ENCODE measurements at regions not wholly inside any gene's neighbourhood (a gene's known extent, or its start where the extent isn't known, plus 50 kb on each side); places are given as distances from the start of the nearest gene placed in this dataset.
A peak's percentile ranks its signal among the peaks of the same experiment; 100 is the strongest.

DNA sequence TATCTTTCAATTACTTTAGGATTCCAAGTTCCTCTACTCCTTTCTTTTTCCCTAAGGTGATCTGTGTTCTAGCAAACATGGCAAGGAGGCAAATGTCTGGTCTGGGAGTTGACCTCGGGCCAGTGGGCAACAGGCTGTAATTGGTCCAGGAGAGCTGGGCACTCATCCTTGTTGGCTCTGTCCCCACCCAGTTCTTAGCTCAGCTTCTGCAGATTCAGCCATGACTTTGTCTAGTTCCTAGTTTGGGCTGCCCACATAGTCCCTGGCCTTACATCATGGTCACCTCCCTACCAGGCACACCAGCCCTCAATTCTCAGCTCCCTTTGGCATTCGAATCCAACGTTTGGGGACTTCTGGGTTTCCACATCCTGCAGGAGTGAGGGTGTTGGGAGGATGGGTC lies 92.1 kb upstream of the DAP start:
- no peak for DNase-seq (ENCODE audit: low read depth)

DNA sequence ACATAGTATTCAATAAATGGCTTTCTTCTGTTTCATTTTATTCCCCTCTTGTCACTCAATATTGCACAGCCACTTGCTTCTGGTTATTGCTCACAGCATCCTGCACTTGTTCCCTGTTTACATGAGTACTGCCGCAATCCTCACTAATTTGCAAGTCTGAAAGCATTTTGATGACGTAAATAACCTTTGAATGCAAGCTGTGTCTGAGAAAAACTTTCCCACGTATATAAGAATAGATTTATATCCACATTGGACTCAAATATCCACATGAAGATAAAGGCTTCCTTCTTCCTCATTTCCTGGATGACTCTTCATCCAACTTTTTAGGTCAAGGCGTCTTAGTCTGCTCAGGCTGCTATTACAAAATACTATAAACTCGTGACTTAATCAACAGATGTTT lies 88.2 kb upstream of the DAP start:
- DNase-seq (ENCODE audit: low read depth), result peak; percentile 83

DNA sequence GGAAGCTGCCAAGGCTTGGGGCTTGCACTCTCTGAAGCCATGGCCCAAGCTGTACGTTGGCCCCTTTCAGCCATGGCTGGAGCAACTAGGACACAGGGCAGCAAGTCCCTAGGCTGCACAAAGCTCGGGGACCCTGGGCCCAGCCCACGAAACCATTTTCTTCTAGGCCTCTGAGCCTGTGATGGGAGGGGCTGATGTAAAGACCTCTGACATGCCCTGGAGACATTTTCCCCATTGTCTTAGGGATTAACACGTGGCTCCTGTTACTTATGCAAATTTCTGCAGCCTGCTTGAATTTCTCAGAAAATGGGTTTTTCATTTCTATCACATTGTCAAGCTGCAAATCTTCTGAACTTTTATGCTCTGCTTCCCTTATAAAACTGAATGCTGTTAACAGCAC lies 83.0 kb upstream of the DAP start:
- no peak for DNase-seq (ENCODE audit: low read depth)

DNA sequence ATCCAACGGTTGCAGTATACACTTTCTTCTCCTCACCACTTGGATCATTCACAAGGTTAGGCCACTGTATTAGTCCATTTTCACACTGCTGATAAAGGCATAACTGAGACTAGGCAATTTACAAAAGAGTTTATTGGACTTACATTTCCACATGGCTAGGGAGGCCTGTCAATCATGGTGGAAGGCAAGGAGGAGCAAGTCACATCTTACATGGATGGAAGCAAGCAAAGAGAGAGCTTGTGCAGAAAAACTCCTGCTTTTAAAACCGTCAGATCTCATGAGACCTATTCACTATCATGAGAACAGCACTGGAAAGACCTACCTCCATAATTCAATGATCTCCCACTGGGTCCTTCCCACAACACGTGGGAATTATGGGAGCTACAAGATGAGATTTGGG lies 81.8 kb upstream of the DAP start:
- no peak for DNase-seq (ENCODE audit: low read depth)

DNA sequence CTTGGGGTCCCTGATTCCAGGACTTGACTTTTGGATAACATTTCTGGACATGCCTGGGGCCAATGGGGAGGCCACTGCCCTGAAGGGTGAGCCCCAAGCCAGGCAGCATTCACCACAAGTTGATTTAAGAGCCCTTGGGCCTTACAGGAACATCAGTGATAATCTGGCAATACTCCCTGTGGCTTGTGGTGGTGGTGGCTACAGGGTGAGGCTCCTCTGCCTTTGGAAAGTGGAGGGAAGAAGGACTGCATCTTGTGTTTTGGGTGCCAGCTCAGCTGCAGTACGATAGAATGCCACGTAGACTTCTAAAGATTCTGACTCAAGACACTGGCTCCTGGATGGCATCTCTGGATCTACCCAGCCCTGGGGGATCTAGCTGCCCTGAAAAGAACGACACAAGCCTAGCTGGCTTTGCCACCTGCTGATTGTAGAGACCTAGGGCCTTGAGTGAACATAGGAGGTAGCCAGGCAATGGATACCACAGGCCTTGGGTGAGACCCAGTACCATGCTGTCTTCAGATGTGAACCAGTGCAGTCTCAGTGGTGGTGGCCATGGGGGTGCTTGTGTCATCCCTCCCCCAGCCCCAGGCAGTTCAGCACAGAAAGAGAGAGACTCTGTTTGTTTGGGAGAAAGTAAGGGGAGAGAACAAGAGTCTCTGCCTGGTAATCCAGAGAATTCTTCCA lies 79.0 kb upstream of the DAP start:
- no peak for DNase-seq (ENCODE audit: low read depth)

DNA sequence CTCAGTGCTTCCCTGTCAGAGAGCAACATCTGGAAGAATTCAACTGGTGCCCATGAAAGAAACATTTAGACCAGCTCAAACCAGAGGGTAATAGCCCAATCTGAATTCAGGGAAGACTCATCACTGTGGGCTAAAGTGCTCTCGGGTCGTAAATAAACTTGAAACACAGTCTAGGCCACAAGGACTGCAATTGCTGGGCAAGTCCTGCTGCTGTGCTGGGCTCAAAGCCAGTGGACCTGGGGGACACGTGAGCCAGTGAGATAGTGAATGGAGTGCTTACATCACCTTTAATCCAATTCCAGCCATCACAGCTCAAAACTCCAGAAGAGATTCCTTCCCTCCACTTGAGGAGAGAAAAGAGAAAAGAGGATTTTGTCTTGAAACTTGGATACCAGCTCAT lies 78.1 kb upstream of the DAP start:
- no peak for DNase-seq (ENCODE audit: low read depth)

DNA sequence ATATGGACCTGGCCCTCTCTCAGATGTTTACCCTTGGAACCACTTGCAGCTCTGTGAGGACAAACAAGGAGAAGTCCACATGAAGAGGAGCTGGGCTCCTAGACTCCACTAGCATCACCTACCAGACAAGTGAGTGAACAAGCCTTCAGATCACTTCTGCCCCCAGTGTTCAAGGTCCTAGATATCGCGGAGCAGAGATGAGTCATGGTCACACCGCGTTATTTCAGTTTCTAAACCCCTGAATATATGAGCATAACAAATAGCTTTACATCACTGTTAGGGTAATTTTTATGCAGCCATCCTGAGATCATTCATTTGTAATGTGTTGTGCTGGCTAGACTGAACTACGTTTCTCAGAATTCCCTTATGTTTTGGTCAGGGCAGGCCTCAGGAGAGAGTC lies 77.0 kb upstream of the DAP start:
- peak; percentile 41 for DNase-seq (ENCODE audit: low read depth)

DNA sequence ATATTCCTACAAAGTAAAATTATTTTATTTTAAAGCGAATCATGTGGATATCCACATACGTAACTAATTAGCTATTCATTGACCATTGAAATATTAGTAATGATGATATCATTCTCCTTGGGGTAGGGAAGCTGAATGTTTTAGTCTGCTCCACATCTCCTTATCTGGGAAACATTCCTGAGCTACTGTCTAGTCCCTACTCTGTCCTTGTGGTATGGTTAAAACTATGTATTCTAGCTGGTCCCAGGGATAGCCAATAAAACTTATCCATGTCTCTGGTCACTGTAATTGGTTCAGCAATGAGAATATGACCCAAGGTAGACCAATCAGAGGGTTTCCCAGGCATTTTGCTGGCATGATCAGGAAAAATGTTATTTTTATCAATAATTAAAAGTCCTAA lies 76.0 kb upstream of the DAP start:
- DNase-seq (ENCODE audit: low read depth), result no peak

DNA sequence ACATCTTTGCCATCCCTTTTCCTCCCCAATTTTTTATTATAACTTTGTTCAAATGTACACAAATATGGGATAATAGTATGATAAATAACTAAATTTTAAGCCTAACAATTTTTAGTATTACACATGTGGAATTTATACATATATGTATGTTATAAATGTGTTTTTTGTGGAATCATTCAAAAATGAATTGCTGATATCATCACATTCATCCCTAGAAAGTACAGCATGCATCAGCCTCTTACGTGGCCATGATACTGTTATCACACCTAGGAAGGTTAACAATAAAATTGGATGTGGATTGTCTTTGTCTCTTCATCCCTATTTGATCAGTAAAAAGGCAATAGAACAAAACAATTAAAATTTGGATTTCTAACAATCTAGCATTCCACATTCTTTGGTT lies 73.7 kb upstream of the DAP start:
- no peak for DNase-seq (ENCODE audit: low read depth)

DNA sequence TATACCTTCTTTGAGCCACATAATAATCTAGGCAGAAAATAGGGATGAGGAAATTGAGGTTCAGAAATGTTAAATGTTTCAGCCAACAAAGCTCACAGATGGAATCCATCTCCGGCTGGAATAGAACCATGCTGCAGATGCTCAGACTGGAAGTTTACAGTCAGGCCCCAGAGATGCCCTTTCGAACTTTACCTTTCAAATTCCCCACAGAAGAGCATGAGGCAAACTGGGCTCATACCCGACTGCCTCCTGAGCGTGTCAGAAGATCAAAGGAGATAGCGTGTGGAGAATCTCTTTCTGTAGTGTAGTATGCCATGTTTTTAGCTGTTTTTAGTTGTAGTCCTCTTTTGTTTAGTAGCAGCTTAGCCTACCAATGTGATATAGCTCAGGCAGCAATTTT lies 72.0 kb upstream of the DAP start:
- DNase-seq (ENCODE audit: low read depth), result no peak

DNA sequence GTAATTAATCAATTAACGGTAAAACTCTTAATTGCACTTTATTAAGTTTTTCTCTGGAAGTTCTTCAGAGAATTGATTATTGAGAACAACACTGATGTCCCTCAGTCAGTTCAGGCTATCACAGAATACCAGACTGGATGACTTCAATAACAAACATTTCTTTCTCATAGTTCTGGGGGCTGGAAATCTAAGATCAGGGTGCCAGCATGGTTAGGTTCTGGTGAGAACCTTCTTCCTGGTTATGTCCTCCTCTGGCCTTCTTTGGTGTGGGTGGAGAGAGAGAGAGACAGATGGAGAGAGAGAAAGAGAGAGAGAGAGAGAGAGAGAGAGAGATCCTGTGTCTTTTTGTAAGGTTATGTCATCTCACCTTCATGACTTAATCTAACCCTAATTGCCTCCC lies 71.4 kb upstream of the DAP start:
- DNase-seq (ENCODE audit: low read depth), result no peak

DNA sequence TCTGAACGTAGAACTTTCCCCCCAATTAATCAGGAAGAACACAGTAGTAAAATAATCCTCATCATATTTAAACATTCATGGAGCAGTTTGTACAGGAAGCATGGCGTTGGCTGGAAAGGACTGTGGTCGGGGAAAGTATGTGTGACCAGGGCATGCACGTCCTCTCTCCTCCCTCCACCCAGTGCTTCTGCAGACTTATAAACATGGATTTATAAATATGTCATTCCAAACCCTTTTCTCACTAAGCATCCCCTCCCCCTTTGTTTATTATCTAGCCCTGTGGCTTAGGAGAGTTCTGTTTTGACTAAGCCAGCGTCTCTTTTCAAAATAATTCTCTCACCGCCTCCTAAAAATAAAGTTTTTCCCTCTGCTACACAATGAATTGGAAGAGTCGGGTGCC lies 70.4 kb upstream of the DAP start:
- peak; percentile 26 for DNase-seq (ENCODE audit: low read depth)

DNA sequence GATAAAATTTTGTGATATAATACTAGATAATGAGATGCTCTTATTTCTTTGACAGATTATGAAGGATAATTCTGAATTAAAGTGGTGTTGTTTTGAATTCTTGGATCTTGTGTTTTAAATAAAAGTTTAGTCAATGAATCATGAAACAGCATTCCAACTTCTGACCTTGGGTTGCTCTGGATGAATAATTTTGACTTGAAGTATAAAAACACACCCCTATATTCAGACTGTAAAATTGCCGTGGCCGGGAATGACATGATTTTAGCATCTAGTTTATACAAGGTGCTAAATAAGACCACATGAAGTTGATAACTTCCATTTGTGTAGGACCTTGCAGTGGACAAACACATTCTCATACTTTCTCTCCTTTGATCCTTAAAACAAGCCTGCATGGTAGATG lies 67.2 kb upstream of the DAP start:
- DNase-seq (ENCODE audit: low read depth), result no peak

DNA sequence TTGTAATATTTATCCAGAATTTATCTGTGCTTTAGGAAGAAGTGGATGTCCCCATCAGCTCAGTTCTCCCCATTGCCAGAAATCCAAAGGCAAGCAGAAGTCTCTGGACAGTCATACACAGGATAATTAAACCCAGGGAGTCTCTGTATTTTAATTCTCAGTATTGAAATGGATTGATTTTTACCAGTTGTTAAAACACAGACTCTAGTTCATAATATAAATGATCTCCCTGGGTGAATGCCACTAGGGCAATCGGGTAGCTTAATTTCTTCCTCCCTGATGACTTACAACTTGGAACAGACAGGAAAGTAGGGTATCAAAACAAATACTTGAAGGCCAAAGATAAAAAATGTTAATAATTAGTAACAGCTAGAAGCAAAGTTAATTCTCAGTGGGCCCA lies 66.5 kb upstream of the DAP start:
- DNase-seq (ENCODE audit: low read depth), result no peak

DNA sequence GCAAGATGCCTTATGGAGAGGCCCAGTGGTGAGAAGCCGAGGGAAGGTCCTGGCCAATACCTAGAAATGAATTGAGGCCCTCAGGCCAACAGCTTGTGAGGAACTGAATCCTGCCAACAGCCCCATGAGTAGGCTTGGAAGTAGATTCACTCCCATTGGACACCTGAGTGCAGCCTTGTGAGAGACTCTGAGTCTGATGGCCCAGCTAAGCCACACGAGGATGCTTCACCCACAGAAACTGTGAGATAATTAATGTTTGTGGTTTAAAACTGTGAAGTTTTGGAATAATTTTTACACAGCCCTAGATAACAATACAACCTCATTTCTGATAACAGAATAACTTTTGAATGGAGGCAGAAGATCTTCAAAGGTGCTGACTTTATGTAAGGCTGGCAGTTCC lies 65.9 kb upstream of the DAP start:
- no peak for DNase-seq (ENCODE audit: low read depth)

DNA sequence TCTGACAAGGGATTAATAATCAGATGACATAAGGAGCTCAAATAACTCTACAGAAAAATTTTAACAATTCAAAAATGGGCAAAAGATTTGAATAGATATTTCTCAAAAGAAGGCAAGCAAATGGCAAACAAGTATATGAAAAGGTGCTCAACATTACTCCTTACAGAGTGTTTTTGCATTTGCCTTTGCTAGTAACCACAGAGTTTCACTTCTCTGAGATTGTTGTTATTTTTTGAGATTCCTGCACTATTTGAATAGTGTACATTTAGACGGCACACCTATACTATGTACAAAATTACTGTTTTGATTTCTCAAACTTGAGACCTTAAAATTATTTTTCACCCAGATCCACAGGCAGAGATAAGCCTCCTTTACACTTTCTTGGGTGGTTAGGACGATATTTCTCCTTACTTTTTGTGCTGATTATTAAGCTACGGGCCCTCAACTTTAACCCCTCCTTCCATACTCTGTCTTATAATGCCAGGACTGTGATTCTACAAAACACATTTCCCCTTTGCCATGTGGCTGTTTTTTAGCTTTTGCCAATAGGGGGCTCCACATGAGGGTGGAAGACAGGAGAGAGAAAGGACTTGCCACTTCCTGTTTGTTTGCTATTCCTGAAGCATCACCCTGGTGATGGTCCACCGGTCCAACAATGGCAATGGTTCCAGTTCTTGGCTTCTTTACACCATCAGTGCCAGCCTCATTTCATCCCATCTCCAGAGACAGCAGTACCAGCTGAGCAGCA lies 65.0 kb upstream of the DAP start:
- peak; percentile 27 for DNase-seq (ENCODE audit: low read depth)

DNA sequence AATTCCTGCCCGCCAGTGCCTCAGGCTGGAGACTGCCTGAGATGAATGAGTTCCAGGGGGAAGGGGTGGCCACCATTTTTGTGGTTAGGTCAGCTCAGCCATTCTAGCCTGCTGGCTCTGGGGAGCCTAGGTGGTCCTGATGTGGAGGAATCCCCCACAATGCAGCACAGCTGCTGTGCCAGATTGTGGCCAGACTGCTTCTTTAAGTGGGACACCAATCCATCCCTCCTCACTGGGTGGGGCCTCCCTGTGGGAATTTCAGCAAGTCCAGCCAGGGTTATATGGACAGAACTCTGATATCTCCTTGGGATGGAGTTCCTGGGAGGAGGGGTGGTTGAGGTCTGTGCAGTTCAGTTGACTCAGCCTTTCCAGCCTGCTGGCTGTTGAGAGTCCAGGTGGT lies 51.2 kb upstream of the DAP start:
- peak; percentile 20 for DNase-seq (ENCODE audit: low read depth)

All from HT1080 (cell line).